ENCODE measurements at regions not wholly inside any gene's neighbourhood (a gene's known extent, or its start where the extent isn't known, plus 50 kb on each side); places are given as distances from the start of the nearest gene placed in this dataset.

DNA sequence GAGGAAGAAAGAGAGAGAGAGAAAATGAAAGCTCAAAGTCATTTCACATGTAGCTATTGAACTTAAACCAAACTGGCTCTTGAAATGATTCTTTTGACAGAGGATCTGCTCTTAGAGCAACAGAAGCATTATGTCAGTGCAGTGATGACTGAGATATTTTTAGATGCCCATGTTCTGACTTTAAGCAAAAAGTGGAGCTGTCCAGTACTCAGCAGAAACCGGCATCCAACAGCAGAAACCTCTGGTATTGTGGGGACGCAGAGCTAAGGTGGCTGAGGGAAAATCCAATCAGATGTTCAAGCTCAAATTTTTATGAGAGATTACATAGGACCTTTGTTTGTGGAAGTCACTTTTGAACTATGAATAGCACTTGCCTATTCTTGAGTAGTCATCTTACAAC lies 69.8 kb upstream of the ANKFN1 start:
- no peaks in the 10 kb centered on the region for H3K27me3 ChIP-seq (replicated peaks; ENCODE audit: insufficient read depth)
- no peaks in the 10 kb centered on the region for H3K4me1 ChIP-seq (replicated peaks)
- no peak overlapping the region for H3K27ac ChIP-seq
- 50% methylated on average over 2 of the region's 2 CpGs for WGBS
- intact Hi-C loops (cut with DNase I): no loop called here
- no peaks in the 10 kb centered on the region for H3K9me3 ChIP-seq
- H3K36me3 ChIP-seq: no peaks in the 10 kb centered on the region
- no peak for DNase-seq (ENCODE audit: low spot score)
- TF ChIP-seq POLR2AphosphoS5 (IDR thresholded peaks at IDR 0.05) (no peak), POLR2A (IDR thresholded peaks at IDR 0.05) (no peak)
- TF ChIP-seq, protein P1, sequence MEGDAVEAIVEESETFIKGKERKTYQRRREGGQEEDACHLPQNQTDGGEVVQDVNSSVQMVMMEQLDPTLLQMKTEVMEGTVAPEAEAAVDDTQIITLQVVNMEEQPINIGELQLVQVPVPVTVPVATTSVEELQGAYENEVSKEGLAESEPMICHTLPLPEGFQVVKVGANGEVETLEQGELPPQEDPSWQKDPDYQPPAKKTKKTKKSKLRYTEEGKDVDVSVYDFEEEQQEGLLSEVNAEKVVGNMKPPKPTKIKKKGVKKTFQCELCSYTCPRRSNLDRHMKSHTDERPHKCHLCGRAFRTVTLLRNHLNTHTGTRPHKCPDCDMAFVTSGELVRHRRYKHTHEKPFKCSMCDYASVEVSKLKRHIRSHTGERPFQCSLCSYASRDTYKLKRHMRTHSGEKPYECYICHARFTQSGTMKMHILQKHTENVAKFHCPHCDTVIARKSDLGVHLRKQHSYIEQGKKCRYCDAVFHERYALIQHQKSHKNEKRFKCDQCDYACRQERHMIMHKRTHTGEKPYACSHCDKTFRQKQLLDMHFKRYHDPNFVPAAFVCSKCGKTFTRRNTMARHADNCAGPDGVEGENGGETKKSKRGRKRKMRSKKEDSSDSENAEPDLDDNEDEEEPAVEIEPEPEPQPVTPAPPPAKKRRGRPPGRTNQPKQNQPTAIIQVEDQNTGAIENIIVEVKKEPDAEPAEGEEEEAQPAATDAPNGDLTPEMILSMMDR (IDR thresholded peaks at IDR 0.05): no peak
- no peak overlapping the region for H3K4me3 ChIP-seq

DNA sequence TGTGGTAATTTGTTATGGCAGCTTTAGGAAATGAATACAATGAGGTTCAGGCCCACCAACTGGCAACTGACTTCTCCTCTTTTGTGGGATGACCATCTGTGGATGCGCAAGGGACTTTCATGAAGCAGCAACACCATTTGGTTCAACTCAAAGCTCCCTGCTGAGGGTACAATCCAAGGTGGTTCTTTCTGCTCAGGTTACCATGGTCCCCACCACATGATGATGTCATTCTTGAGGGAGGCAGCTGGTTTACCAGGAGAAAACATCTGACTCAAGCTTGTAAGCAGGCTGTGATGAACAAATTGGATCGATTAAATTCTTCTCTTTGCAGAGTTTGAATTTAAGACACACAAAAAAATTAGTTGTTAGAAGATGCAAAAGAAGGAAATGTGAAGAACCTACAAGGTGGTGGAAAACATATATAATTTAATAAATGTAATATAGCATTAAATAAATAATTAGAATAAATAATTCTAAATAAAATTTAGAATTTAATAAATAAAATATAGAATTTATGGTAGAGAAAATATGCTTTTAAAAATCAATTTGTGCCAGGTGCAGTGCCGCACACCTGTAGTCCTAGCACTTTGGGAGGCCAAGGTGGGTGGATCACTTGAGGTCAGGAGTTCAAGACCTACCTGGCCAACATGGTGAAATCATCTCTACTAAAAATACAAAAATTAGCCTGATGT lies 67.6 kb upstream of the ANKFN1 start:
- Histone ChIP-seq H3K9me3 (no peaks in the 10 kb centered on the region), H3K4me1 (replicated peaks) (no peaks in the 10 kb centered on the region), H3K27me3 (replicated peaks; ENCODE audit: insufficient read depth) (no peaks in the 10 kb centered on the region), H3K4me3 (no peak overlapping the region), H3K36me3 (no peaks in the 10 kb centered on the region), H3K27ac (no peak overlapping the region)
- DNase-seq (ENCODE audit: low spot score): no peak
- no peak for TF ChIP-seq POLR2AphosphoS5 (IDR thresholded peaks at IDR 0.05)
- TF ChIP-seq, protein P1 (IDR thresholded peaks at IDR 0.05): no peak
- WGBS: 98% methylated on average over 3 of the region's 3 CpGs
- intact Hi-C loops (cut with DNase I): no loop called here

DNA sequence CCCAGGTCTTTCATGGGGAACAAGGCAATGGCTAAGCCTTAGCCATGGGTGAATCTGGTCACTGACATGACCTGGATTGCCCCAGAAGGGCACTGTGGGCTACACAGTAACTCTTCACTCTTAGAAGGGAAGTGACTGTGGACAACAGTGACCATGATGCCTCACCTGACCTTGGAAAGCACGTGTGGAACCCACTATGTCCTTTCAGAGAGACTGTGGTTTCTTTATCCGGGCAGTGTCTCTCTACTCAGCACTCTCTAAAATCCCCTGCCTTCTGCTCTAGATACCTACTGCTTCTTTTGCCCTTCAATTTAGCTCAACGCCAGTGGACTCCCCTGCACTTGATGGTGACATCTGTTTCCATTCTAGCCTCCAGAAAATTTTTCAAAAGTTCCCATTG lies 66.1 kb upstream of the ANKFN1 start:
- WGBS: 75% methylated on average over 3 of the region's 3 CpGs
- Histone ChIP-seq H3K4me3 (no peak overlapping the region), H3K27me3 (replicated peaks; ENCODE audit: insufficient read depth) (no peaks in the 10 kb centered on the region), H3K27ac (no peak overlapping the region), H3K4me1 (replicated peaks) (no peaks in the 10 kb centered on the region), H3K36me3 (no peaks in the 10 kb centered on the region), H3K9me3 (no peaks in the 10 kb centered on the region)
- DNase-seq (ENCODE audit: low spot score): no peak
- intact Hi-C loops (cut with DNase I): no loop called here
- no peak for TF ChIP-seq POLR2AphosphoS5 (IDR thresholded peaks at IDR 0.05)
- TF ChIP-seq POLR2A (IDR thresholded peaks at IDR 0.05): no peak

DNA sequence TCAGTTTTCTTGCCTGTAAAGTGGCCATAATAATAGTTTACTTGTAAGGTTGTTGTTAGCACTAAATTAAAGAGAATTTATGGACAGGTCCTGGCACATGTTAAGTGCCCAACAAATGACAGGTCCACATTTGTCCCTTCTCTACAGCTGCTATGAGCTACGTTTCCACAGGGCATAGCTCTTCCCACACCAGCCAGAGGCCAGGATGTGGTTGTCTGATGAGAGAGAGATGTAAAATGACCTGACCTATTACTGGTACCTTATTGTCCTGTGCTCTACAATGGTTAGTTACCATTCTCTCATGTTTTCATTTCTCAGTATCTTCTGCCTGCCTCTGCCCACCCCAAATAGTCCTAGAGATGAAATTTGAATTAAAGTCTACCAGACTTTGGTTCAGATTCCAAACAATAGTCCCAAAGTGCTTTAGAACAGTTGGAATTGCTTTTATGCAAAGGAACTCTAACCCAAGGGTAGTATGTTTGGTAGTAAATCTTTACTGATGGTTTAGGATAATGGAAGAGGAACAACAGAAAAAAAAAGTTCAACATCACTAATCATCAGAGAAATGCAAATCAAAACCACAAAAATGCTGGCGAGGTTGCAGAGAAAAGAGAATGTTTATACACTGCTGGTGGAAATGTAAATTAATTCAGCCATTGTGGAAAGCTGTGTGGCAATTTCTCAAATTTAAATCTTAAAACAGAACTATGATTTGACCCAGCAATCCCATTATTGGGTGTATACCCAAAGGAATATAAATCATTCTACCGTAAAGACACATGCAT lies 57.1 kb upstream of the ANKFN1 start:
- H3K27me3 ChIP-seq (replicated peaks; ENCODE audit: insufficient read depth): no peaks in the 10 kb centered on the region
- H3K9me3 ChIP-seq: no peaks in the 10 kb centered on the region
- intact Hi-C loops (cut with DNase I): no loop called here
- no peak for DNase-seq (ENCODE audit: low spot score)
- TF ChIP-seq, protein P1 (IDR thresholded peaks at IDR 0.05): no peak
- no peak for TF ChIP-seq POLR2A (IDR thresholded peaks at IDR 0.05)
- H3K4me1 ChIP-seq (replicated peaks): no peaks in the 10 kb centered on the region
- 69% methylated on average over 3 of the region's 3 CpGs for WGBS
- no peak overlapping the region for H3K4me3 ChIP-seq
- H3K36me3 ChIP-seq: no peaks in the 10 kb centered on the region
- H3K27ac ChIP-seq: no peak overlapping the region

DNA sequence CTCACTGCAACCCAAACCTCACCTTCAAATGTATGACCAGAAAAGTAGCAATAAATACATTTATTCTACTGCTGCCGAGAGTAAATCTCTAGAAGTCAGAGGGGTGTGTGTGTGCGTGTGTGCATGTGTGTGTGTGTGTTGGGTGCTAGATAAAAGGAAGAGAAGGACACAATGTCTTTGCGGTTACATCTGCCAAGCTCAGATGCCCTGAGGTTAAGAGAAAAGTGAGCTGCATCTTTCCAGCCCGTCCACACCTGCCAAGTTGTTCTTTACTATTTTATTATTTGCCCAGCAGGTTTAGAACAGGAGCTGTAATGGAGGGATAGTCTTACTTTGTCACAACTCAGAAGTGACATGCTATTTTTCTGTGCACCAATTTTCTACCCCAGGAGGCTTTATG lies 54.5 kb upstream of the ANKFN1 start:
- TF ChIP-seq POLR2A (IDR thresholded peaks at IDR 0.05) (no peak), POLR2AphosphoS5 (IDR thresholded peaks at IDR 0.05) (no peak)
- TF ChIP-seq, protein P1 (IDR thresholded peaks at IDR 0.05): no peak
- peak; percentile 11 for DNase-seq (ENCODE audit: low spot score)
- H3K27me3 ChIP-seq (replicated peaks; ENCODE audit: insufficient read depth): no peaks in the 10 kb centered on the region
- H3K36me3 ChIP-seq: no peaks in the 10 kb centered on the region
- intact Hi-C loops (cut with DNase I): no loop called here
- H3K9me3 ChIP-seq: no peaks in the 10 kb centered on the region
- no peak overlapping the region for H3K27ac ChIP-seq
- 39% methylated on average over 4 of the region's 4 CpGs for WGBS
- no peak overlapping the region for H3K4me3 ChIP-seq
- H3K4me1 ChIP-seq (replicated peaks): no peaks in the 10 kb centered on the region
